ENCODE measurements at regions not wholly inside any gene's neighbourhood (a gene's known extent, or its start where the extent isn't known, plus 50 kb on each side); places are given as distances from the start of the nearest gene placed in this dataset.

DNA sequence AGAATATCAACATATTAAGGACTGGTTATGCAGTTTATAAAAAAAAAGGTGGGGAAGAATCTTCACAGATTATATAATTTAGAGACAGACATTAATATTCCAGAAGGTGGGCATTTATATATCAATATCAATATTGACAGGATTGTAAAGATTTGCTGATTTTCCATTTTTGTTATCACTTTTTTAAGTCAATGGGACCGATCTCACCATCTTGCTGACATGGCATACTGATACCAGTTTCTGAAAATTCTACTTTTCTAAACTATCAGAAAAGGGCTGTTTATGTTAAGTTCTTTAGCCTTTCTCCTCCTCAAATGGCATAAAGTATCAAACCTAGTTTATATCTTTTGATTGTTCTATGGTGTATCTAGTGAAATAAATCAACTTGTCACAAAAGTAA is 344.1 kb upstream of the SOX5 start:
- TF ChIP-seq, protein P1, sequence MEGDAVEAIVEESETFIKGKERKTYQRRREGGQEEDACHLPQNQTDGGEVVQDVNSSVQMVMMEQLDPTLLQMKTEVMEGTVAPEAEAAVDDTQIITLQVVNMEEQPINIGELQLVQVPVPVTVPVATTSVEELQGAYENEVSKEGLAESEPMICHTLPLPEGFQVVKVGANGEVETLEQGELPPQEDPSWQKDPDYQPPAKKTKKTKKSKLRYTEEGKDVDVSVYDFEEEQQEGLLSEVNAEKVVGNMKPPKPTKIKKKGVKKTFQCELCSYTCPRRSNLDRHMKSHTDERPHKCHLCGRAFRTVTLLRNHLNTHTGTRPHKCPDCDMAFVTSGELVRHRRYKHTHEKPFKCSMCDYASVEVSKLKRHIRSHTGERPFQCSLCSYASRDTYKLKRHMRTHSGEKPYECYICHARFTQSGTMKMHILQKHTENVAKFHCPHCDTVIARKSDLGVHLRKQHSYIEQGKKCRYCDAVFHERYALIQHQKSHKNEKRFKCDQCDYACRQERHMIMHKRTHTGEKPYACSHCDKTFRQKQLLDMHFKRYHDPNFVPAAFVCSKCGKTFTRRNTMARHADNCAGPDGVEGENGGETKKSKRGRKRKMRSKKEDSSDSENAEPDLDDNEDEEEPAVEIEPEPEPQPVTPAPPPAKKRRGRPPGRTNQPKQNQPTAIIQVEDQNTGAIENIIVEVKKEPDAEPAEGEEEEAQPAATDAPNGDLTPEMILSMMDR (IDR thresholded peaks at IDR 0.05; ENCODE audit: insufficient read depth, low read length) = no peak
- TF ChIP-seq POLR2AphosphoS5 (IDR thresholded peaks at IDR 0.05; ENCODE audit: low read depth) = no peak
